Pancreas (tissue), 10 donors: ENCODE measurements at regions not wholly inside any gene's neighbourhood (a gene's known extent, or its start where the extent isn't known, plus 50 kb on each side); places are given as distances from the start of the nearest gene placed in this dataset.

Experiments
- ATAC-seq, 4 donors: fragments of 200-7000 bp; cut with Tn5 transposase; one replicate each; pipeline versions ENCODE4 v1.8.0 to v1.9.1; 2020; ENCODE audit warnings: mild to moderate bottlenecking in 4 of 4, moderate library complexity in 4 of 4
- DNase-seq, 6 donors: peaks; one replicate each; pipeline ENCODE4 v3.0.0-alpha.2; 2020
- FAIRE-seq: peaks from 2 replicates; lab custom pipeline; 2012; peaks lifted over from hg19 to GRCh38; lab: Jason Lieb, UNC
- H3K27ac ChIP-seq, 4 donors: fragments of 200-600 bp; sonication (generic); 1 replicate in 3 of 4; 2 replicates in 1 of 4; pipeline versions ENCODE4 v1.5.0 to v1.8.0; 2020
- H3K27me3 ChIP-seq, 4 donors: fragments of 200-600 bp; one replicate each; pipeline ENCODE4 v1.8.0; 2021
- H3K36me3 ChIP-seq, 3 donors: fragments of 200-600 bp; sonication (generic) in 1 of 3; one replicate each; pipeline versions ENCODE4 v1.5.0 to v1.8.0; 2020 to 2021
- H3K4me1 ChIP-seq, 3 donors: fragments of 200-600 bp; one replicate each; pipeline ENCODE4 v1.8.0; 2021
- H3K4me3 ChIP-seq, 4 donors: fragments of 200-600 bp; sonication (generic) in 2 of 4; one replicate each; pipeline versions ENCODE4 v1.5.0 to v1.8.0; 2020 to 2021
- H3K9me3 ChIP-seq, 4 donors: fragments of 200-600 bp; one replicate each; pipeline ENCODE4 v1.8.0; 2021
- WGBS, 2 donors: extraction: QIAGEN DNeasy Blood & Tissue Kit; methylation state at CpG; one replicate each; pipeline ENCODE4 v1.1.7; 2013; 5-methylcytosine and 5-hydroxymethylcytosine counted together
- intact Hi-C, 3 donors: fragments of 100-400 bp; cut with DNase I; formaldehyde crosslinking; loops; one replicate each; pipeline versions ENCODE4 v1.11.1 to v1.14.2; 2022
- TF ChIP-seq, protein P1 (sequence below), 4 donors: fragments of 200-600 bp; sonication (generic) in 3 of 4; IDR thresholded peaks; one replicate each; pipeline versions ENCODE4 v1.5.0 to v1.8.0; 2021; ENCODE audit warnings: antibody characterized with exemption in 4 of 4
- donor health status: healthy with polysubstance abuse.
- donor health status: DM: no; HTN: no; CAD: no; lungs with moderate emphysema.
- donor health status: DM: no; HTN: no; CAD: no.
- donor health status: control.
- donor health status: control.
- donor health status: Bipolar disorder and iron deficiency.
- donor health status: DM: yes; HTN: yes; CAD: no.
- donor health status: DM: no; HTN: no; CAD: no.
- donor health status: DM: no; HTN: no; CAD: no.
- donor health status: DM: yes; HTN: yes; CAD: no.

- H3K27ac ChIP-seq = no peak overlapping the region
- WGBS, 2 donors = 89 to 92% methylated on average over 29 to 30 of the region's 30 CpGs
- peaks cover 0 to 4% (median 0%) of the 10 kb centered on the region in 3 donors for H3K4me1 ChIP-seq
- H3K36me3 ChIP-seq = no peaks in the 10 kb centered on the region
- intact Hi-C loops = loop anchor here in 1 of 3 donors (10.0 kb wide), 1 partner anchor 59 kb away; no protein-coding TSS in a partner anchor
- ATAC-seq = no peak
- no peak for DNase-seq
- FAIRE-seq = no peak
- TF ChIP-seq, protein P1, sequence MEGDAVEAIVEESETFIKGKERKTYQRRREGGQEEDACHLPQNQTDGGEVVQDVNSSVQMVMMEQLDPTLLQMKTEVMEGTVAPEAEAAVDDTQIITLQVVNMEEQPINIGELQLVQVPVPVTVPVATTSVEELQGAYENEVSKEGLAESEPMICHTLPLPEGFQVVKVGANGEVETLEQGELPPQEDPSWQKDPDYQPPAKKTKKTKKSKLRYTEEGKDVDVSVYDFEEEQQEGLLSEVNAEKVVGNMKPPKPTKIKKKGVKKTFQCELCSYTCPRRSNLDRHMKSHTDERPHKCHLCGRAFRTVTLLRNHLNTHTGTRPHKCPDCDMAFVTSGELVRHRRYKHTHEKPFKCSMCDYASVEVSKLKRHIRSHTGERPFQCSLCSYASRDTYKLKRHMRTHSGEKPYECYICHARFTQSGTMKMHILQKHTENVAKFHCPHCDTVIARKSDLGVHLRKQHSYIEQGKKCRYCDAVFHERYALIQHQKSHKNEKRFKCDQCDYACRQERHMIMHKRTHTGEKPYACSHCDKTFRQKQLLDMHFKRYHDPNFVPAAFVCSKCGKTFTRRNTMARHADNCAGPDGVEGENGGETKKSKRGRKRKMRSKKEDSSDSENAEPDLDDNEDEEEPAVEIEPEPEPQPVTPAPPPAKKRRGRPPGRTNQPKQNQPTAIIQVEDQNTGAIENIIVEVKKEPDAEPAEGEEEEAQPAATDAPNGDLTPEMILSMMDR (IDR thresholded peaks at IDR 0.05) = no peak
- H3K27me3 ChIP-seq = no peaks in the 10 kb centered on the region
- H3K9me3 ChIP-seq = no peaks in the 10 kb centered on the region
- H3K4me3 ChIP-seq = no peak overlapping the region
These were observed 73.3 kb downstream of the RGS12 start for GRCh38 chr4:3365871-3366842.

DNA sequence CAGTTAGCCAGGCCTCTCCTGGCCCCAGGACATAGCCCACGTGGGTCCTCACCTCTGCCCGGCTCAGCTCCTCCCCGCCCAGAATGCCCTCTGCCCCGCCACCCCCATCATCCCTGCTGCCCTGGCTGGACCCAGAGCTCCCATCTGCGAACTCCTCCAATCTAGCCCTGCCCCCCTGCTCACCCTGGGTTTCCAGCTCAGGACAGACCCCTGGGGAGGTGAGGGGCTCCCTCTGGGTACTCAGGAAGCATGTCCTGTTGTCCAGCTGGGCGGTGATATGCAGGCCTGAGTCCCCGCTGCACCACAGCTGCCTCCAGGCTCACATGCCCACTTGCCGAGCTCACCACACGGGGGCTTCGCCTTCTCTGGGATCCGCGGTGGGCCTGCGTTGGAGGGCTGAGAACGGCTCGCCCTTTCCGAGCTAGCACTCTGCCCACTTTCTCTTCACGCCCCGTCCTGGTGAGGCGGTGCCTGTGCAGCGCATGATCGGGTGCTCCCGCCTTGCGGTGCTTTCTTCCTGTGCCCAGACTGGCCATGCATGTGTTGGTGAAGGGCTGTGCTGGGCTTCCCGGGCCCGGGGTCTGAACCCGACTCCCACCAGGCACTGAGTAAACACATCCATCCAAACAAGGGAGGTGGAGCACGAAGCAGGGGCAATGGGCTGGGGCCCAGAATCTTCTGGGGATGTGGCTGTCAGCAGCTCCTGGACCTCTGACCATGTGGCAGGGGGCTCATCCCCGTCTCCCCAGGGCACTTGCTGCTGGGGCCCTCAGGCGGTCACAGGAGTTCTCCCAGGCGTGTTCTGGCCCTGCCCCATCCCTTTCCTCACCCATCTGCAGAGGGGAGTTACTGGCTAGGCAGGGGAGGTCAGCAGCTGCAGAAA lies 74.3 kb downstream of the RGS12 start:
- Histone ChIP-seq H3K27ac (no peak overlapping the region), H3K4me3 (no peak overlapping the region), H3K27me3 (no peaks in the 10 kb centered on the region), H3K4me1 (peaks cover 0 to 4% (median 0%) of the 10 kb centered on the region in 3 donors), H3K9me3 (no peaks in the 10 kb centered on the region), H3K36me3 (no peaks in the 10 kb centered on the region)
- DNase-seq = no peak
- intact Hi-C loops = loop anchor here in 1 of 3 donors (10.0 kb wide), 1 partner anchor 58 kb away; no protein-coding TSS in a partner anchor
- no peak for FAIRE-seq
- 87 to 93% methylated on average over 28 to 30 of the region's 30 CpGs for WGBS, 2 donors
- TF ChIP-seq, protein P1 (IDR thresholded peaks at IDR 0.05) = no peak
- no peak for ATAC-seq

DNA sequence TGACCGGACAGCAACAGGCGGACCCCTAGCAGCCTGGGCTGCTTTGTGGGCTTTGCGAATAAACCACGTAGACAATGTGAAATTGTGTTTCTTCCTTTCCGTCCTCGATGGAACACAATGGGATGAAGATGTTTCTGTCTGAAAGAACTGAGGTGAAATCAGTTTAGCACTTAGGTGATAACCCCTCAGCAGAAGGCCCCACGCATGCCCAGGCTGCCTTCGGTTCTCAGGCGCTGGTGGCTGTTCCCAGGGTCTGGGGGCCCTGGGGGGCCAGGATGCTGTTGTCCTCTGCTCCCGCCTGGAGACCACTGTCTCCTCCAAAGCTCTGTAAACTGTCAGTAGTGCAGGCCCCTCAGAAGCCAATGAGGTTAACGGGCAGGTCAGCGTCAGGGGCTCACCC lies 73.9 kb upstream of the HGFAC start:
- TF ChIP-seq, protein P1 (IDR thresholded peaks at IDR 0.05) = no peak
- DNase-seq = no peak
- H3K4me1 ChIP-seq = peaks cover 0 to 4% (median 0%) of the 10 kb centered on the region in 3 donors
- no peak for FAIRE-seq
- no peak overlapping the region for H3K4me3 ChIP-seq
- WGBS, 2 donors = 94 to 97% methylated on average over 12 of the region's 12 CpGs
- intact Hi-C loops = loop anchor here in 1 of 3 donors (10.0 kb wide), 1 partner anchor 57 kb away; no protein-coding TSS in a partner anchor
- H3K27me3 ChIP-seq = no peaks in the 10 kb centered on the region
- no peak overlapping the region for H3K27ac ChIP-seq
- H3K9me3 ChIP-seq = no peaks in the 10 kb centered on the region
- no peaks in the 10 kb centered on the region for H3K36me3 ChIP-seq
- ATAC-seq = no peak

DNA sequence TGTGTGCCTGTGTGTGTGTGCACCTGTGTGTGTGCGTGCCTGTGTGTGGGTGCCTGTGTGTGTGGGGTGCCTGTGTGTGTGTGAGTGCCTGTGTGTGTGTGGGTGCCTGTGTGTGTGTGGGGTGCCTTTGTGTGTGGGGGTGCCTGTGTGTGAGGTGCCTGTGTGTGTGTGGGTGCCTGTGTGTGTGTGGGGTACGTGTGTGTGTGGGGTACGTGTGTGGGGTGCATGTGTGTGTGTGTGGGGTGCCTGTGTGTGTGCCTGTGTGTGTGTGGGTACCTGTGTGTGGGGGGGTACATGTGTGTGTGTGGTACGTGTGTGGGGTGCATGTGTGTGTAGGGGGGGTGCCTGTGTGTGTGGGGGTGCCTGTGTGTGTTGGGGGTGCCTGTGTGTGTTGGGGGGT lies 73.4 kb upstream of the HGFAC start:
- FAIRE-seq = no peak
- intact Hi-C loops = loop anchor here in 1 of 3 donors (10.0 kb wide), 1 partner anchor 56 kb away; no protein-coding TSS in a partner anchor

More for the DNA sequence above, 73.4 kb upstream of the HGFAC start:
- TF ChIP-seq, protein P1 (IDR thresholded peaks at IDR 0.05) = no peak
- Histone ChIP-seq H3K4me1 (peaks cover 0 to 4% (median 0%) of the 10 kb centered on the region in 3 donors), H3K27ac (no peak overlapping the region), H3K36me3 (no peaks in the 10 kb centered on the region), H3K27me3 (no peaks in the 10 kb centered on the region), H3K4me3 (no peak overlapping the region), H3K9me3 (no peaks in the 10 kb centered on the region)
- DNase-seq (no peak), ATAC-seq (no peak)
- WGBS, 2 donors = 82 to 84% methylated on average over 4 of the region's 4 CpGs
